ENCODE measurements at regions not wholly inside any gene's neighbourhood (a gene's known extent, or its start where the extent isn't known, plus 50 kb on each side); places are given as distances from the start of the nearest gene placed in this dataset.

GRCh38 chr6:126667728-126668127 is 327.8 kb downstream of the CENPW start:
- TF ChIP-seq CTCF (conservative IDR thresholded peaks at IDR 0.05; ENCODE audit: low read length) = no peak
- no peak for TF ChIP-seq EZH2phosphoT487 (IDR thresholded peaks at IDR 0.05; ENCODE audit: borderline replicate concordance)
